ENCODE measurements at regions not wholly inside any gene's neighbourhood (a gene's known extent, or its start where the extent isn't known, plus 50 kb on each side); places are given as distances from the start of the nearest gene placed in this dataset.
A peak's percentile ranks its signal among the peaks of the same experiment; 100 is the strongest.

DNA sequence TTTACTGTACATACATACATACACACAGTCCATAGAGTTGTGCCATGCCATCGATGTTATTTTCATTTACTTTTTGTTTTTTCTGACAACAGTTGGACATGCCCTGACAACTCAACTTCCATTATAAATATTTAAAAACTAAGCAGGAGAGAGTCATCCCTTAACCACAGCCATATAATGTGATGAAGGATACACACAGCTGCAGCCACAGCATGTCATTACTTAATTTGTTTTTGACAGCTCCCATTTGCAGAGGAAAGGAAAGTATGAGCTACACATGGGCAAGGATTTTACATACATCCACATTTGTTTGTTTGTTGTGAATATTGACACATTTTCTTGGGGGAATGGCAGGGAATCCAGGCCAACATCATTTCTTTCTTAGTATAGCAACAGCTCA lies 91.5 kb upstream of the TUT7 start:
- Histone ChIP-seq H3K27me3 (ENCODE audit: low read depth) (peaks cover 12% of the 10 kb centered on the region), H3K27ac (replicated peaks) (no peak overlapping the region), H3K9me3 (replicated peaks) (no peaks in the 10 kb centered on the region), H3K36me3 (no peaks in the 10 kb centered on the region), H3K4me1 (no peaks in the 10 kb centered on the region), H3K4me3 (no peak overlapping the region)
- no peak for TF ChIP-seq CTCF (IDR thresholded peaks at IDR 0.05; ENCODE audit: borderline replicate concordance)
- DNase-seq: no peak
- intact Hi-C loops (cut with micrococcal nuclease): no loop called here

GRCh38 chr9:86443992-86444391 lies 89.8 kb upstream of the TUT7 start:
- no peak overlapping the region for H3K4me3 ChIP-seq
- DNase-seq: no peak
- TF ChIP-seq CTCF (IDR thresholded peaks at IDR 0.05; ENCODE audit: borderline replicate concordance): no peak
- intact Hi-C loops (cut with micrococcal nuclease): no loop called here
- H3K27me3 ChIP-seq (ENCODE audit: low read depth): peaks cover 12% of the 10 kb centered on the region
- no peaks in the 10 kb centered on the region for H3K36me3 ChIP-seq
- H3K9me3 ChIP-seq (replicated peaks): no peaks in the 10 kb centered on the region
- H3K27ac ChIP-seq (replicated peaks): no peak overlapping the region
- H3K4me1 ChIP-seq: no peaks in the 10 kb centered on the region

DNA sequence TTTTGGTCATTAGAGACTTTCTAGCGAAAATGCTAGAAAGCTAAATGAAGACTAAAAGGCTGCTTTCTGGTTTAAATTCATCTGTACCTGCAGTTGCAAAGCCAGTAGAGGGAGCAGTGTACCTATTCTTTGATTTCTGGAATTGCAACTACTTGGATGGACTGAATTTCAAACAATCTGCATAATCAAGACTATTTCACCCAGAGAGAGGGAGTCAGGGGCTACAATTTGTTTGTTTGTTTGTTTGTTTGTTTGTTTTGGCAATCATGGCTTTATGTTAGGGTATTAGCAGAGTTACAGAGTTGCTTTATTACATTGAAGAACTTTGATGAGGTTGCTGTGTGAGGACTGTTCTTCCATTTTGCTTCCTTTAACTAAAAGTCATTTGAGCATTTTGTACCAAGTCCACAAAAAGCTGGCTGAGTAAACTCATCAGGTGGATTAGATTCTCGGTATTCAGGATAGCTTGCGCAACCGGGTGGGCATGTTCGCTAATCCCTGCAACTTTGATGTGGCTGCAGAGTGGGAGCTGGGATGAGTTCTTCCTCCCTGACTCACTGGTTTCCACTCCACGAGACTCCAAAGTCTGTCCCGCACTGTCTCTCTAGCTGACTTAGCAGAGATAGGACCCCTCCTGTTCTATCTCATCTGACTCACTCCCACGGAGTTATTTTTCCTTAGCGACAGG lies 80.0 kb upstream of the TUT7 start:
- Histone ChIP-seq H3K9me3 (replicated peaks) (peaks cover 8% of the 10 kb centered on the region), H3K27me3 (ENCODE audit: low read depth) (peaks cover 12% of the 10 kb centered on the region), H3K27ac (replicated peaks) (no peak overlapping the region), H3K36me3 (no peaks in the 10 kb centered on the region), H3K4me3 (no peak overlapping the region), H3K4me1 (no peaks in the 10 kb centered on the region)
- intact Hi-C loops (cut with micrococcal nuclease): loop anchor here (5.0 kb wide), 1 partner anchor 888 kb away; no protein-coding TSS in a partner anchor
- peak; percentile 79 for TF ChIP-seq CTCF (IDR thresholded peaks at IDR 0.05; ENCODE audit: borderline replicate concordance)
- DNase-seq: no peak

DNA sequence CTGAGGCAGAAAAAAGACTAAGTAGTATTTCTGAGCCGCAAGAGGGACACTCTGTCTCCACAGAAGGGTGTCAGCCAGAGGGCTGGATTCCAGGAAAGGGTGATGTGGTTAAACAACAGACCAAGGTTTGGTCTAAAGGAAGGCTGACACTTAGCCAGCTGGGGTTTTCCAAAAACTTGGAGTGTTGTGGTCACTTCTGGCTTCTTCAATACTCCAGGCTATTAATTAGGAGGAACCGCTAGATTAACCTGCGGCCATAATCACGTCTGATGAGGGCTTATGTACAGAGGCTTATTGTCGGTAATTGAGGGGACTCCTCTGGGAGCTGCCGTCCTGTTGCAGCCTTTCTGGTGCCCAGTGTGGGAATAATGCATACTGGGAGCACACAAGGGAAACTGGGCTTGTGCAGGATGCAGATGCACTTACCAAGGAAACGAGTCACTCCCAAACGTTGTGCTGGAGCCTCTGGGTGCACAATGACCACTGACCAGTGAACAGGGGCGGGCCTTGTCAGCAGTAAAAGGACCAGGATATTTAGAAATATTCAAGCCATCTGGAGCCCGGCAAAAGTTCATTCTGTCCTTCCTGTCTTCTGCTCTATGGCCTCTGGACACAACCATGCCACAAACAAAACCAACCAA lies 70.2 kb upstream of the TUT7 start:
- Histone ChIP-seq H3K4me1 (no peaks in the 10 kb centered on the region), H3K4me3 (no peak overlapping the region), H3K27ac (replicated peaks) (no peak overlapping the region), H3K9me3 (replicated peaks) (no peaks in the 10 kb centered on the region), H3K36me3 (no peaks in the 10 kb centered on the region), H3K27me3 (ENCODE audit: low read depth) (peaks cover 6% of the 10 kb centered on the region)
- TF ChIP-seq CTCF (IDR thresholded peaks at IDR 0.05; ENCODE audit: borderline replicate concordance): no peak
- DNase-seq: no peak
- intact Hi-C loops (cut with micrococcal nuclease): no loop called here

DNA sequence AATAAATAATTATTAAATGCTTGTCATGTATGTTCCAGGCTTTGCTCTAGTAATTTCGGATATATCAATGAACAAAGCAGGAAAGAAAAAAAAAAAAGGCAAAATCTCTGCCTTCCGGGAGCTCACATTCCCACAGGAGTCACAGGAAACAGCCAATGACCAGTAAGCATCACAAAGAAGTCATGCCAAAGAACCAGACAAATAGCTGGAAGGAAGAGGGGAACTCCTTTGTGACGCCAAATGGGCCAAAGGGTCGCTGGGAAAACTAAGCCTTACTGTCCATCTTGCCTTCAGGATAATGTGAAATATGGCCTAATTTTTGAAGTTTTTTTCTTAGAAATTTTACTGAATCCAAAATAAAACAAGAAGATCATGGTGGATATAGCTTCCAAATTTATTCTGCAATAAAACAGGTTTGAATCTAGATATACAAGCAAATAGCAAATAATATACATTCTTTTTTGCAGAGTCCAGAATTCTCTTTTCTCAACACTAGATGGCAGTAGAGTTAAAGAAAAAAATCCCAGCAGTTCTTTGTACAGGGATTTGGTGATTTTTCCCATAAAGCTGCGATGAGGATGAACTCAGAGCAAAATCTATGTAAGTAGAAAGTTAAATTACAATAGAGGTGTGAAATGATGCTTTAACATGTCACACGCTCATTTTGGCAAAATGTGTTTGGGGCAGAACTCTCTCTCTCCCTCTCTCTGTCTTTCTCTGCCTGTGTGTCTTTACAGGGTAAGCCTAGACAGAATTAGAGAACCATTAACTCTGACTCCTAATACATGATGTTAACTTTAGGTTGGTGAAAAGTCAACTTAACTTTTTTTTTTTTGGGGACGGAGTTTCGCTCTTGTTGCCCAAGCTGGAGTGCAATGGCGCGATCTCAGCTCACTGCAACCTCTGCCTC lies 60.0 kb upstream of the TUT7 start:
- H3K36me3 ChIP-seq: no peaks in the 10 kb centered on the region
- DNase-seq: no peak
- peaks cover 8% of the 10 kb centered on the region for H3K4me1 ChIP-seq
- TF ChIP-seq CTCF (IDR thresholded peaks at IDR 0.05; ENCODE audit: borderline replicate concordance): peak; percentile 83
- H3K27me3 ChIP-seq (ENCODE audit: low read depth): peaks cover 6% of the 10 kb centered on the region
- H3K9me3 ChIP-seq (replicated peaks): no peaks in the 10 kb centered on the region
- no peak overlapping the region for H3K4me3 ChIP-seq
- no peak overlapping the region for H3K27ac ChIP-seq (replicated peaks)
- intact Hi-C loops (cut with micrococcal nuclease): no loop called here
